DOHH2 (cell line): ENCODE measurements at regions not wholly inside any gene's neighbourhood (a gene's known extent, or its start where the extent isn't known, plus 50 kb on each side); places are given as distances from the start of the nearest gene placed in this dataset.

ENCODE experiments used
- EZH2phosphoT487 ChIP-seq: fragments of 200-600 bp; sonication (generic); IDR thresholded peaks from 2 replicates; pipeline ENCODE4 v1.6.1; 2017; ENCODE audit warnings: borderline replicate concordance, mild to moderate bottlenecking, antibody characterized with exemption, low read length, moderate library complexity, mixed read lengths
- TF ChIP-seq, protein P1 (sequence below): fragments of 200-600 bp; sonication (generic); IDR thresholded peaks from one replicate; pipeline ENCODE4 v1.5.1; 2014; ENCODE audit warnings: antibody characterized with exemption, mild to moderate bottlenecking, low read depth, low read length; ENCODE audit not compliant: poor library complexity, severe bottlenecking

DNA sequence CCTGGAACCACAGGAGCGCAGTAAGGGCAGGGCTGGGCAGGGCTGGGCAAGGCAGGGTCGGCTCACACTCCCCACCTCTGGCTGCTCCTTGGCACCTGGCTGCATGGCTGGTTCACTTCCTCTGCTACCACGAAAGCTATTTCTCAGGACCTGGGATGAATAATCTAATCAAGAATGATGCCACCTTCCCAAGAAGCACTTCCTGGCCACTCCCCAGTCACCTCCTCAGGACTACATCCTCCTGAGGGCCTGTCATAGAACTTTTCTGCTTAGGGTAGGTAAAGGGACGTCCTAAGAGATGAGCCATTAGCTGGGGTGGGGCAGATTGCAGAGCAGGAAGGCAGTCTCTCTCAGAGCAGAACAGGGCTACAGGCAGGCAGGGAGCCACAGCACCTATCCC lies 288.2 kb upstream of the MAP3K1 start:
- TF ChIP-seq, protein P1, sequence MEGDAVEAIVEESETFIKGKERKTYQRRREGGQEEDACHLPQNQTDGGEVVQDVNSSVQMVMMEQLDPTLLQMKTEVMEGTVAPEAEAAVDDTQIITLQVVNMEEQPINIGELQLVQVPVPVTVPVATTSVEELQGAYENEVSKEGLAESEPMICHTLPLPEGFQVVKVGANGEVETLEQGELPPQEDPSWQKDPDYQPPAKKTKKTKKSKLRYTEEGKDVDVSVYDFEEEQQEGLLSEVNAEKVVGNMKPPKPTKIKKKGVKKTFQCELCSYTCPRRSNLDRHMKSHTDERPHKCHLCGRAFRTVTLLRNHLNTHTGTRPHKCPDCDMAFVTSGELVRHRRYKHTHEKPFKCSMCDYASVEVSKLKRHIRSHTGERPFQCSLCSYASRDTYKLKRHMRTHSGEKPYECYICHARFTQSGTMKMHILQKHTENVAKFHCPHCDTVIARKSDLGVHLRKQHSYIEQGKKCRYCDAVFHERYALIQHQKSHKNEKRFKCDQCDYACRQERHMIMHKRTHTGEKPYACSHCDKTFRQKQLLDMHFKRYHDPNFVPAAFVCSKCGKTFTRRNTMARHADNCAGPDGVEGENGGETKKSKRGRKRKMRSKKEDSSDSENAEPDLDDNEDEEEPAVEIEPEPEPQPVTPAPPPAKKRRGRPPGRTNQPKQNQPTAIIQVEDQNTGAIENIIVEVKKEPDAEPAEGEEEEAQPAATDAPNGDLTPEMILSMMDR: no peak
- TF ChIP-seq EZH2phosphoT487: no peak
